Fibroblast of upper back skin (primary cell): ENCODE measurements at regions not wholly inside any gene's neighbourhood (a gene's known extent, or its start where the extent isn't known, plus 50 kb on each side); places are given as distances from the start of the nearest gene placed in this dataset.
"Not testable (repeated sequence)": the region's sequence is repeated elsewhere in the genome, so short reads cannot be mapped to it uniquely, and the experiment has no call there.

ENCODE experiments used
- DNase-seq: peaks from one replicate; pipeline ENCODE4 v3.0.0-alpha.2; 2013

- peak; percentile 42 for DNase-seq
Measured at GRCh38 chr12:115378291-115378690, 694.3 kb upstream of the TBX3 start.

GRCh38 chr12:115377779-115378178 lies 693.8 kb upstream of the TBX3 start:
- no peak for DNase-seq

GRCh38 chr12:115377230-115377629 lies 693.3 kb upstream of the TBX3 start:
- DNase-seq = no peak

- peak; percentile 86 for DNase-seq
Measured at GRCh38 chr12:115375186-115375991, 691.4 kb upstream of the TBX3 start.

GRCh38 chr12:115374480-115375185 lies 690.7 kb upstream of the TBX3 start:
- DNase-seq = no peak

GRCh38 chr12:115371711-115372110 lies 687.7 kb upstream of the TBX3 start:
- no peak for DNase-seq

- no peak for DNase-seq
Measured at GRCh38 chr12:115370650-115371049, 686.7 kb upstream of the TBX3 start.

- DNase-seq = no peak
Measured at GRCh38 chr12:115370207-115370606, 686.2 kb upstream of the TBX3 start.

- DNase-seq = not testable (repeated sequence)
Measured at GRCh38 chr12:115366277-115366676, 682.3 kb upstream of the TBX3 start.

- DNase-seq = not testable (repeated sequence)
Measured at GRCh38 chr12:115365765-115366164, 681.8 kb upstream of the TBX3 start.

- no peak for DNase-seq
Measured at GRCh38 chr12:115364921-115365320, 680.9 kb upstream of the TBX3 start.

- DNase-seq = peak; percentile 34
Measured at GRCh38 chr12:115362339-115362976, 678.5 kb upstream of the TBX3 start.

GRCh38 chr12:115357681-115358080 lies 673.7 kb upstream of the TBX3 start:
- no peak for DNase-seq

GRCh38 chr12:115355301-115355700 lies 671.3 kb upstream of the TBX3 start:
- DNase-seq = peak; percentile 36

GRCh38 chr12:115354007-115354890 lies 670.3 kb upstream of the TBX3 start:
- DNase-seq = peak; percentile 97

- no peak for DNase-seq
Measured at GRCh38 chr12:115353467-115353866, 669.5 kb upstream of the TBX3 start.

- peak; percentile 54 for DNase-seq
Measured at GRCh38 chr12:115351514-115352077, 667.6 kb upstream of the TBX3 start.

GRCh38 chr12:115349711-115350110 lies 665.7 kb upstream of the TBX3 start:
- DNase-seq = no peak

- no peak for DNase-seq
Measured at GRCh38 chr12:115348301-115348700, 664.3 kb upstream of the TBX3 start.

GRCh38 chr12:115343601-115344000 lies 659.6 kb upstream of the TBX3 start:
- DNase-seq = no peak

- no peak for DNase-seq
Measured at GRCh38 chr12:115343008-115343407, 659.0 kb upstream of the TBX3 start.

GRCh38 chr12:115341442-115341841 lies 657.5 kb upstream of the TBX3 start:
- peak; percentile 98 for DNase-seq
